ENCODE measurements at regions not wholly inside any gene's neighbourhood (a gene's known extent, or its start where the extent isn't known, plus 50 kb on each side); places are given as distances from the start of the nearest gene placed in this dataset.

DNA sequence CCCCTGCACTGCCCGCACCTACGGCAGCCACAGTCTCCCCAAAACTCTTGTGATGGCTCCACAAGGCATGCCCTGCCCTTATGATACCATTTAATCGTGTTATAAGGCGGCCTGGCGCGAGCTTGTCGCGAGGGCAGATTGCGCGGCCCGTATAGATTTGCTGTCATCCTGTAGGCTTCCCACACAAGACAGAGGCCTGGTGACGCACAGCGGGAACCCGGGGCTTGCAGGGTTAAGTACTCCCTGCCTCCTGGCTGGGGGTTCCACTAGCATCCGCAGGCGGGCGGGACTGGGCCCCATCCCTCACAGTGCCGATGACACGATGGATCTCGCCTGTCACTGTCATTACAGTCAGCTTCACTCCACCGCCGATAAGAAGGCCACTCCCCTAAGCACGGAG is 364.9 kb upstream of the IRX2 start:
- H3K4me3 ChIP-seq: no peak overlapping the region
- no peaks in the 10 kb centered on the region for H3K4me1 ChIP-seq (replicated peaks in 1 of 2; ENCODE audit: control insufficient read depth in 2 of 2, insufficient read depth in 2 of 2, low read length in 2 of 2)
- no peak overlapping the region for H2AFZ ChIP-seq (ENCODE audit: low read depth, low read length)
- ChIA-PET POLR2A (no interaction called here), CTCF (ENCODE audit: low intra/inter-chr PET ratio) (no interaction called here)
- peaks cover 2 to 29% of the 10 kb centered on the region in 2 experiments; a peak in 3 of 5 replicates for H3K27me3 ChIP-seq (ENCODE audit: control insufficient read depth in 2 of 2, insufficient read depth in 2 of 2, low read length in 2 of 2)
- DNase-seq (ENCODE audit: extremely low read depth in 1 of 4, low spot score in 3 of 4) (no peak), FAIRE-seq (no peak), ATAC-seq (no peak)
- intact Hi-C loops (cut with micrococcal nuclease) (no loop called here), in situ Hi-C loops (cut with MboI) (no loop called here)
- 14% methylated on average over 23 of the region's 23 CpGs for WGBS (ENCODE audit: insufficient coverage, low coverage, missing lambda C conversion rate)
- H3K36me3 ChIP-seq (ENCODE audit: control insufficient read depth, insufficient read depth, low read length): no peaks in the 10 kb centered on the region
- TF ChIP-seq CBFB (CRISPR knock-in tag; IDR thresholded peaks at IDR 0.05) (no peak), MCM3 (IDR thresholded peaks at IDR 0.05) (no peak), MYBL2 (IDR thresholded peaks at IDR 0.05; ENCODE audit: low read depth) (no peak), MYBL2 (CRISPR knock-in tag; IDR thresholded peaks at IDR 0.05; ENCODE audit: borderline replicate concordance) (no peak), ZNF589 (CRISPR knock-in tag; IDR thresholded peaks at IDR 0.05; ENCODE audit: low read depth) (no peak), SLC30A9 (CRISPR knock-in tag; IDR thresholded peaks at IDR 0.05) (no peak)
- TF ChIP-seq, protein P1, sequence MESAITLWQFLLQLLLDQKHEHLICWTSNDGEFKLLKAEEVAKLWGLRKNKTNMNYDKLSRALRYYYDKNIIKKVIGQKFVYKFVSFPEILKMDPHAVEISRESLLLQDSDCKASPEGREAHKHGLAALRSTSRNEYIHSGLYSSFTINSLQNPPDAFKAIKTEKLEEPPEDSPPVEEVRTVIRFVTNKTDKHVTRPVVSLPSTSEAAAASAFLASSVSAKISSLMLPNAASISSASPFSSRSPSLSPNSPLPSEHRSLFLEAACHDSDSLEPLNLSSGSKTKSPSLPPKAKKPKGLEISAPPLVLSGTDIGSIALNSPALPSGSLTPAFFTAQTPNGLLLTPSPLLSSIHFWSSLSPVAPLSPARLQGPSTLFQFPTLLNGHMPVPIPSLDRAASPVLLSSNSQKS (CRISPR knock-in tag; IDR thresholded peaks at IDR 0.05): no peak
- TF ChIP-seq, protein P2, sequence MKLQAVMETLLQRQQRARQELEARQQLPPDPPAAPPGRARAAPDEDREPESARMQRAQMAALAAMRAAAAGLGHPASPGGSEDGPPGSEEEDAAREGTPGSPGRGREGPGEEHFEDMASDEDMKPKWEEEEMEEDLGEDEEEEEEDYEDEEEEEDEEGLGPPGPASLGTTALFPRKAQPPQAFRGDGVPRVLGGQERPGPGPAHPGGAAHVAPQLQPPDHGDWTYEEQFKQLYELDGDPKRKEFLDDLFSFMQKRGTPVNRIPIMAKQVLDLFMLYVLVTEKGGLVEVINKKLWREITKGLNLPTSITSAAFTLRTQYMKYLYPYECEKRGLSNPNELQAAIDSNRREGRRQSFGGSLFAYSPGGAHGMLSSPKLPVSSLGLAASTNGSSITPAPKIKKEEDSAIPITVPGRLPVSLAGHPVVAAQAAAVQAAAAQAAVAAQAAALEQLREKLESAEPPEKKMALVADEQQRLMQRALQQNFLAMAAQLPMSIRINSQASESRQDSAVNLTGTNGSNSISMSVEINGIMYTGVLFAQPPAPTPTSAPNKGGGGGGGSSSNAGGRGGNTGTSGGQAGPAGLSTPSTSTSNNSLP (IDR thresholded peaks at IDR 0.05; ENCODE audit: borderline replicate concordance, low read depth, low read length): no peak
- H3K79me2 ChIP-seq (ENCODE audit: control insufficient read depth, insufficient read depth, low read length): no peaks in the 10 kb centered on the region
- no peak overlapping the region for H3K4me2 ChIP-seq (ENCODE audit: insufficient read depth, low read length)
- no peak overlapping the region for H3K27ac ChIP-seq (ENCODE audit: extremely low read depth, low read depth, low read length)
- no peaks in the 10 kb centered on the region; the same call in 1 of the 2 replicates for H4K20me1 ChIP-seq (replicated peaks; ENCODE audit: control insufficient read depth, insufficient read depth, low read length)
- no TSS peak for BruUV-seq (replicated peaks)
- H3K9me1 ChIP-seq (ENCODE audit: control insufficient read depth, insufficient read depth, low read length): no peaks in the 10 kb centered on the region
- no peak overlapping the region for H3K9ac ChIP-seq (ENCODE audit: insufficient read depth in 1 of 2, low read depth in 2 of 2, low read length in 2 of 2)
- H3K9me3 ChIP-seq (replicated peaks; ENCODE audit: control insufficient read depth, insufficient read depth, low read depth, low read length): no peaks in the 10 kb centered on the region
